HG02642 (cell line): ENCODE measurements at regions not wholly inside any gene's neighbourhood (a gene's known extent, or its start where the extent isn't known, plus 50 kb on each side); places are given as distances from the start of the nearest gene placed in this dataset.

Experiments used
- ATAC-seq: cut with Tn5 transposase; IDR thresholded peaks from one replicate; pipeline ENCODE4 v1.9.1; 2021; ENCODE audit warnings: mild to moderate bottlenecking; ENCODE audit not compliant: unreplicated experiment, poor library complexity

- no peak for ATAC-seq
Measured at GRCh38 chr16:66267292-66268014, 99.0 kb upstream of the CDH5 start.

DNA sequence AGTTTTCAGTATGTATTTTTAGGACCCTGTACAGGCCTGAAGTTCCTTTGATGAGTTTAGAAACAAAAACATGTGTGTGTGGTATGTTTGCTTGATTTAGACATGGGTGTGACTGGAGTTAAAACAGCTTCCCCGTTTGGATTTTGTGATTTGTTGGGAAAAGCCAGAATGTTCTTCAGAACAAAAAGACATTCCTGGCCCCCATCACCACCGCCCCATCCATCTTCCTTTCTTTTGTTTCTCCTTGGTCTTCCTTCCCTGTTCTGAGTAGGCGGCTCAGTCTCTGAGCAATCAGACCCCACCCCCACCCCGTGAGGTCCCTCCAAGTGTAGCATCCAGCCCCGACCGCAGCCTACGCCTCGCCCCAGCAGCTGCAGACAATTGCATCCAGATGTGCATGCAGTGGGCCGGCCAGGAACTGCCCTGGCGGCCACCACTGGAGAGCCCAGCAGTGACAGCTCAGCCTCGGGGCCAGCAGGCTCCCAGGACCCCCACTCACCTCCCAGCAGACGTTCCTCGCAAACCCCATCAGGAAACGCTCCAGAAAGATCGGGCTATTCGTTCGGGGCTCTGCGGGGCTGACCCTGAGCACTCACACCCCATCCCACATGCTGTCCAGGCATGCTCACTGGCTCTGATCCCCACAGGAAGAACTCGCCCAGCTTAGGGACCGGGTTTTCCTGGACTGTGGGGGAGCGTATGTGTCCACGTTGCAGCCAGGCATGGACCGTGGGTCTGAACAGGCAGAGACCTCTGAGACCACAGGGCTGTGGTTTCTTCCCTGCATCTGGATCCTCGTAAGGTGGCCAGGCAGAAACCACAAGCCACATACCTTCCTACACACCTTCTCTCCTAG, 99.8 kb upstream of the CDH5 start:
- ATAC-seq: no peak

DNA sequence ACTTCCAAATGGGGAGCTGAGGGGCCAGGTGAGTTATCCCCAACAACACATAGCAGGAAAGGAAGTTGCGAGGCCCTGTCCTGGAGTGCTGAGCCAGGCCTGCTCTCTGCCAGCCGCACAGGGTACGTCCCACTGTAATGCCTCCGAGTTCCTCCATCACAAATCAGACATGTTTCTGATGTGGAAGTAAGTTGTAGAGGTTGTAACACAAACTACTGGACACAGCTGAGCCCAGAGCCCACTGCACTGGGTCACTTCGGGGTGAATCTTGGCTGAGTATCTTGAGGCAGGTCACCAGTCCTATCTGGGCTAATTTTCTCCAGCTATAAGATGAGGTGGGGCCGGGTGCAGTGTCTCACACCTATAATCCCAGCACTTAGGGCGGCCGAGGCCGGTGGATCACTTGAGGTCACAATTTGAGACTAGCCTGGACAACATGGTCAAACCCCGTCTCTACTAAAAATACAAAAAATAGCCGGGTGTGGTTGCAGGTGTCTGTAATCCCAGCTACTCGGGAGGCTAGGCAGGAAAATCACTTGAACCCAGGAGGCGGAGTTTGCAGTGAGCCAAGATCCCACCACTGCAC, 100.8 kb upstream of the CDH5 start:
- ATAC-seq: no peak

DNA sequence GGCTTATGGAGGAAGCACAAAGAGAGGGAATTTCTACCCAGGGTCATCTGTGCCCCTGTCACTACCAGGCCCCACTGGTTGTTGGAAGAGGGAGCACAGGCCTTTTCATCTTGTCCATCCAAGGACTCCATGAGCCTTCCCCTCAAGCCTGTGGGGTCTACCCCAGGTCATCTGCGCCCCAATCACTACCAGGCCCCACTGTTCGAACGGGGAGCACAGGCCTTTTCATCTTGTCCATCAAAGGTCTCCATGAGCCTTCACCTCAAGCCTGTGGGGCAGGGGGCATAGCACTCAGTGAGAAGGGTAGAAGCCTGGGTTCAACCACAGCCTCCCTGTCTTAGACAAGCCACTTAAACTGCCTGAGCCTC, 101.5 kb upstream of the CDH5 start:
- no peak for ATAC-seq

DNA sequence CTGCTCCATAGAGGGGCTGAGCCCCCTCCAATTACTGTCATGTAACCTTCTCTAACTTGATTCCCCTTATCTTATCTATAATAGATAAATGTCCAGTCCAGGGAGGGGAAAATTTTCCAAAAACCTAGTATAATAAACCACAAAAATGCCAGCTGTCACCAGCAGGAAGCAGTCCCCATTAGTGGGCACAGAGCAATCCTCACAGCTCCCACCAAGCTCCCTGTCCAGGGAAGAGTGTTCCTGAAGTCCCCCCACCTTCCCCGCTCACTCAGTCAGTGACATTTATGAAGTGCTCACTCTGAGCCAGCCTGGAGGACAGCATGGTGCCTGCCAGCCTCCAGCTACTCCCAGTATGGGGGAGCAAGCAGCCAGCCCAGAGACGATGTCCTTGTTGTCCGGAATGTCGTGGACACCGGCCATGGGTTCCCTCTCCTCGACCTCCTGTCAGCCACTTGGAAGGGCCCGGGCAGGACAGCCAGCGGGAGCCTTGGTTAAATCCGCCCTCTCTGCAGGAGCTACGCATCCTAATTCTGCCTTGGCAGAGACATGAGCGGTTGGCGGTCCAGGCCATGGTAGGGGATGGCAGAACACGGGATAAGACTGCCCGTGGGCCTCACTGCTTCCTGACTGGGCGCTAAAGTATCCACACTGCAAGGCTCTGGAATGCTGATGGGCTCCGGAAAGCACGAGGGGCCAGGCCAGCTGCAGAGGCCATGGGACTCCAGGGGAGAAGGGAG, 102.0 kb upstream of the CDH5 start:
- no peak for ATAC-seq

DNA sequence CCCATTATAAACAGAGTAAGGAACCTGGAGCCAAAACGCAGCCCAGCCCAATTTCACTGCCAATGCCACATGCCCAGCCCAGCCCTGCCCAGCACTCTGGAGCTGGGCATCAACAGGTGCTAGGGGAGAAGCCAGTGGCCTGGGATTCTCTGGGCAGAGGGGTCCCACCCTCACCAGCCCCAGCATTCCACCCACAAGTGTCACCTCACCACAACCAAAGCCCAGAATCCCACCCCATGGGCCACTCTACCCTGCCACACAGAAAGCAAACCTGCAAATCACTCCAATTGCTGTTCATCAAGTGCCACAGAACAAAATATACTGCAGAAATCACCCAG, 102.5 kb upstream of the CDH5 start:
- no peak for ATAC-seq

DNA sequence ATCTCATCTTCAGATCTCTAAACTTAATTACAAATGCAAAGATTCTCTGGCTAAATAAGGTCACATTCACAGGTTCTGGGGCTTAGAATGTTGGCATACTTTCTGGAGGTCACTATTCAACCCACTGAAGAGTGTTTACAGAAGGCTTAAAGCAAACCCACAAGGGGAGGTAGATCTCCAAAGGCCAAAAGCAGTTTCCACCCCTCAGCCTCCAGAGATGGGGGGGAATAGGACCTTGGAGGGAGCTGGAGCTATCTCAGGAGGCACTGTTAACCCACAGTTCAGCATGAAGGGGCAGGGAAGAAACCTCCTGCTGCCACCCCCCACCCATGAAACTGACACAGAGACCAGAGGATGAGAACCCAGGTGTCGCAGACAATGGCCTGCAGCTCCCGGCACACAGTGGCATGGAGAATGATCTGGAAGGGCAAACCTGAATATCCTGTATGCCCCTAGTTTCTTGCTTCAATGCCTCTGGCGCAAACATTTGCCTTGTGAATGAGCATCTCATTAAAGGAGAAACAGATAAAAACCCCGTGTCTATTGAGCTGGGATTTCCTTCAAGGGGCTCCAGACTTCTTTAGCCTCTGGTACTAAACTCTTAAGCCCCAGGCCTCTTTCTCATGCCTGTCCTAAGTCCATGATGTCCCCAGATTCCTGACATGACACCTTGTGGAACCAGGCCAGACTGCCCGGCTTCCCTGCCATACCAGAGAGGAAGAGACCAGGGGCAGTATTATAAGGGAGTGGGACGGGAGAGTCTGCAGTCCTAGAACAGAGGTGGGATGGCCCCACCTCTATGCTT, 103.1 kb upstream of the CDH5 start:
- ATAC-seq: no peak

GRCh38 chr16:66262253-66263167, 104.0 kb upstream of the CDH5 start:
- ATAC-seq: no peak

GRCh38 chr16:66261826-66262225, 104.7 kb upstream of the CDH5 start:
- no peak for ATAC-seq

GRCh38 chr16:66260522-66261254, 105.8 kb upstream of the CDH5 start:
- no peak for ATAC-seq

DNA sequence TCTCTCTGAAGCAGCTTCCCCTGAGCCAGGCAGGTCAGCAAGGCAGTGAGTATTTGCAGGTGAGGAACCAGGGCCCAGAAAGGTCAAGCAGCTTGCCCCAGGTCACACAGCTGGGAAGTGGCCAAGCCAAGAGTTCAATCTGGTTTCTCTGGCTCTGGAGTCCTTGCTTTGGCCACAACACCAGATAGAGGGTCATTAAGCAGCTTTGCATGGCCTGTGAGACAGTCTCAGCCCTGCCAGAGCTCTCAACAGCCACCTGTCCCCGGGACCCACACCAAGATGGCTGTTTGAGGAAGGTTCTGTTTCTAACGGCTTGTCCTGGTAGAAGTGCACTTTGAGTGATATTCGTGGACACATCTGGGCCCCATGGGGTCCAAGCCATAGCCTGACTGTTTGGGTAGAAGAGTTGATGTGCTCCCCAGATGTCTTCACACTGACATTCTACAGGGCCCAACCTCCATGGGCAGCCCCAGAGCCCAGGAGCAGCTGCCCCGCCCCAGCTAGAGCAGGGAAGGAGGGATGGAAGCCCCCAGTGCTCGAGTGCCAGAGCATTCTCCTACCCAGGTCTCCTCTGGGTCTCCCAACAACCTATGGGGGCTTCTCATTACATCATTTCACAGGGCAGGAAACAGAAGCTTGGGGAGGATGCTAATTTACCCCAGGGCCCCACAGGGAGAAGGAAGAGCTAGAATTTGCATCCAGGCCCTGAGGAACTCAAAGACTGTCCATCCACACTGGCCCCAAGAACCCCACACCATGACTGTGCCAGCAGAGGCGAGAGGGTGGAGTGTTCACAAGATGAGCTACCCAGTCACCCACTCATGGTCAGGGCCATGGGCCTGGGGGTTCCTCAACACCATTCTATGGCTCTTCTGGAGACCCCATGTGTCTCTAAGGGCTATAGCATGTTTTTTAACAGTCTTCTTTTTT, 107.3 kb upstream of the CDH5 start:
- no peak for ATAC-seq

- ATAC-seq: no peak
Measured at GRCh38 chr16:66256919-66257318, 109.6 kb upstream of the CDH5 start.

DNA sequence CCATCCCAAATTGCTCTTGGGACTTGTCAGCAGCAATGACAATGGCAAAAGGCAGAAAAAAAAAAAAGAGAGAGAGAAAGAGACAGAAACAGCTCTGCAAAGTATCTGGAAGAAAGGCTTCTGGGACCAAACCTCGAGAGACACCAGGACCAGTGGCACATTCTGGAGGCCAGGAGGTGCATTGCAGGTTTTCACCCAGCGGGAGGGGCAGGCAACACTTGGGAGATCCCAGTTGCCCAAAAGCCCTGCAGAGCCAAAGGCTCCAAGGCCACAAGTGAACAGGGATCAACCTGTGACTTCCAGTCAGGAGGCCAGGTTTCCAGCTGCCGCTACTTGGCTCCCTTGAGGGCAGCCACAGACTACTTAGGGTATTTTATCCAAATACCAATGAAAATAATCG, 110.8 kb upstream of the CDH5 start:
- ATAC-seq: no peak

DNA sequence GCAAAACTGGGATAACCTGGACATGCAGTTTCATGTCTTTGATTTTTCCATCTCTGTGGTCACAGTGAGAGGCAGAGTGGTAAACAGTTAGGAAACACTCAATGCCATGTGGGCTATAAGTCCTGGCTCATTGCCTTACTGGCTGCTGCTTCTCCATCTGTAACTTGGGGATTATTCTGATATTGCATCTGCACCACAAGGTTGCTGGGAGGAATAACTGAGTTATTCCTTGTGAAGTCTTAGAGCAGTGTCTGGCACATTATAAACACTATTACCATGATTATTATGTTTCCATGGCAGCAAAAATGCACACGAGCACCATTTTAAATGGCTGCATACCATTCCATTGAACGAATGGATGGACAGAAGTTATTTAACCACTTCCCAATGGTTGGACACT, 111.7 kb upstream of the CDH5 start:
- no peak for ATAC-seq

- no peak for ATAC-seq
Measured at GRCh38 chr16:66254106-66254505, 112.4 kb upstream of the CDH5 start.

DNA sequence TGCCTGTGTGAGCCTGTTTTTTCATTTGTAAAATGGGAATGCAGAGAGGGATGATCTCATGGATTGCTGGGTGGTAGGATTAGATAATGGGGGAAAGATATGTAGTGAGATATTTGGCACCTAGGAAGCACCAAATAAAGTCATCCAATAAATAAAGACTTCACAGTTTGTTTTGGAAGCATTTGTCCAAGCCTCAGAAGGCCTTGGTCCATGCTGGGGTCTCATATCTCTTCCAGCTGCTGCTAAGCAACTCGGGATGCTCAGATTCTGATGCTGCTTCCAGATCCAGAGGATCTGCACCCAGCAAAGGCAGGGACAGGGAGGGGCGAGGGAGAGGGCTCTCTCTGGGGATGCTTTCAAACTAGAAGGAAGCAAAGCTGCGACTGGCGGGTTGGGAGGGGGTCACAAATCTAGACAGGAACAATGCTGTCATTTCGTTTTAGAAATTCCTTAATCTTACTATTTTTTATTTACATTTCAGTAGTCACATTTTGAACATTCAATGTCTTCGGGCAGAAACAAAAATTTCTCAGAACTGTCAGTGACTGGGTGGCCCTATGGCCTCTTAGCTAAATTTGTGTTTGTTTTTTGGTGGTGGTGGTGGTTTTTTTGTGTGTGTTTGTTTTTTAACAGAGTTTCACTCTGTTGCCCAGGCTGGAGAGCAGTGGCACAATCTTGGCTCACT, 114.9 kb upstream of the CDH5 start:
- no peak for ATAC-seq
